Body of pancreas (tissue), 4 donors: ENCODE measurements at regions not wholly inside any gene's neighbourhood (a gene's known extent, or its start where the extent isn't known, plus 50 kb on each side); places are given as distances from the start of the nearest gene placed in this dataset.

Experiments
- CTCF ChIP-seq, 7 experiments: fragments of 450-650 bp in 4 of 7; fragments of 200-600 bp in 3 of 7; sonication (generic) in 3 of 7; IDR thresholded peaks; one replicate each; pipeline ENCODE4 v1.5.1; 2016 to 2019; ENCODE audit warnings: antibody characterized with exemption in 7 of 7
- POLR2A ChIP-seq, 3 donors: fragments of 450-650 bp; IDR thresholded peaks; one replicate each; pipeline ENCODE4 v1.6.1; 2016; ENCODE audit warnings: antibody characterized with exemption in 3 of 3, mild to moderate bottlenecking in 2 of 3

- no peak for TF ChIP-seq CTCF (IDR thresholded peaks at IDR 0.05)
- no peak for TF ChIP-seq POLR2A (IDR thresholded peaks at IDR 0.05)
Observed at GRCh38 chr10:130423455-130424305, 287.5 kb downstream of the GLRX3 start.
